ENCODE measurements at regions not wholly inside any gene's neighbourhood (a gene's known extent, or its start where the extent isn't known, plus 50 kb on each side); places are given as distances from the start of the nearest gene placed in this dataset.

DNA sequence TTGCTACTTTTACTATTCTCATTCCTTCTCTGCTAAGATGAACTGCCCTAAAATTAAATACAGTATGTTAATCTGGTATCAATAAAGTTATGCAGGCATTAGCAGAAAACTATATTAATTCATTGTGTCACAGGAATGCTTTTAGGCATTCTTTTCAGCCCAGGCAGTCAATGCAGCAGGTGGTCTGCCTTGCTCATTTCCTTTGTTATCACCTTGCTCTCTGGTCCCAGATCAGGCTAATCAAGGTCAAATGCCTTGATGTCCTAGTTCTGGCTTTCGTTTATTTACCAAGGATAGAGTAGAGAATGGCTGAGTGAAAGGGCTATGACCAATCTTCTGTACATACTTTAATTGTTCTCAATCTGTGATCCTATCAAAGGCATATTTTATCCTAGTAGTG is 1023.6 kb downstream of the TMEM182 start:
- H3K4me1 Mint-ChIP-seq: peaks cover 6% of the 10 kb centered on the region
- peaks cover 18% of the 10 kb centered on the region for H3K27me3 Mint-ChIP-seq (ENCODE audit: low read depth)
- no peaks in the 10 kb centered on the region for H3K9me3 Mint-ChIP-seq
- no peaks in the 10 kb centered on the region for H3K36me3 Mint-ChIP-seq
- no peak for DNase-seq (ENCODE audit: low spot score in 2 of 2, unreplicated experiment in 2 of 2)
- no peak for TF ChIP-seq CTCF (IDR thresholded peaks at IDR 0.05; ENCODE audit: unreplicated experiment)
- H3K27ac Mint-ChIP-seq: no peak overlapping the region
- H3K4me3 Mint-ChIP-seq: no peak overlapping the region

GRCh38 chr2:103785956-103786355 is 1024.1 kb downstream of the TMEM182 start:
- Mint-ChIP-seq H3K27ac (no peak overlapping the region), H3K9me3 (no peaks in the 10 kb centered on the region), H3K4me3 (no peak overlapping the region), H3K36me3 (no peaks in the 10 kb centered on the region), H3K27me3 (ENCODE audit: low read depth) (peaks cover 18% of the 10 kb centered on the region), H3K4me1 (peaks cover 6% of the 10 kb centered on the region)
- no peak for TF ChIP-seq CTCF (IDR thresholded peaks at IDR 0.05; ENCODE audit: unreplicated experiment)
- no peak for DNase-seq (ENCODE audit: low spot score in 2 of 2, unreplicated experiment in 2 of 2)

- Mint-ChIP-seq H3K4me3 (no peak overlapping the region), H3K27me3 (ENCODE audit: low read depth) (peaks cover 31% of the 10 kb centered on the region)
These were observed 1026.6 kb downstream of the TMEM182 start for GRCh38 chr2:103788389-103788788.

DNA sequence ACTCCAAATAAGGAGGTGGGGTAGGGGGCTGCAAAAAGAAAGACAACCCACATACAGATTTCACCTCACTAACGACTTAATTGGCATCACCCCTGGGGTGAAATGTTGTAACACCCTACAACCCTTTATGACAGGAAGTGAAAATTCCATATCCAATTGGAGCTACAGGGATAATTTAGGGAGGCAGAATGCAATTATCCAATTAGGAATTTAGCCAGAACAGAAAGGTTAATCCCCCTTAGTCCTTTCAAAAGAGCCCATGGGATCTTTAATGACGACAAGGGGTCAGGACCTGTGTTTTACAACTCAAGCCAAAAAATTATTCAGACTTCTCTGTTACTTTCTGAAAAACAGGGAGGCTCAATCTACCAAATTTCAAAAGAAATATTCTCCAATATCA is 1027.1 kb downstream of the TMEM182 start:
- Mint-ChIP-seq H3K4me1 (peaks cover 6% of the 10 kb centered on the region), H3K4me3 (no peak overlapping the region), H3K27me3 (ENCODE audit: low read depth) (peaks cover 28% of the 10 kb centered on the region)

More at GRCh38 chr2:103788389-103788788, 1026.6 kb downstream of the TMEM182 start:
- no peaks in the 10 kb centered on the region for H3K9me3 Mint-ChIP-seq
- no peak for DNase-seq (ENCODE audit: low spot score in 2 of 2, unreplicated experiment in 2 of 2)
- no peak overlapping the region for H3K27ac Mint-ChIP-seq
- H3K4me1 Mint-ChIP-seq: peaks cover 6% of the 10 kb centered on the region
- no peak for TF ChIP-seq CTCF (IDR thresholded peaks at IDR 0.05; ENCODE audit: unreplicated experiment)
- H3K36me3 Mint-ChIP-seq: no peaks in the 10 kb centered on the region

GRCh38 chr2:103789381-103790095 is 1027.7 kb downstream of the TMEM182 start:
- TF ChIP-seq CTCF (IDR thresholded peaks at IDR 0.05; ENCODE audit: unreplicated experiment): no peak
- H3K4me1 Mint-ChIP-seq: peaks cover 6% of the 10 kb centered on the region
- no peaks in the 10 kb centered on the region for H3K9me3 Mint-ChIP-seq
- H3K27ac Mint-ChIP-seq: no peak overlapping the region
- H3K27me3 Mint-ChIP-seq (ENCODE audit: low read depth): peaks cover 24% of the 10 kb centered on the region
- no peak overlapping the region for H3K4me3 Mint-ChIP-seq
- no peaks in the 10 kb centered on the region for H3K36me3 Mint-ChIP-seq
- peak in 1 of 2 experiments; percentile 54 for DNase-seq (ENCODE audit: low spot score in 2 of 2, unreplicated experiment in 2 of 2)

More for the DNA sequence above, 1027.1 kb downstream of the TMEM182 start:
- Mint-ChIP-seq H3K36me3 (no peaks in the 10 kb centered on the region), H3K9me3 (no peaks in the 10 kb centered on the region), H3K27ac (no peak overlapping the region)
- TF ChIP-seq CTCF (IDR thresholded peaks at IDR 0.05; ENCODE audit: unreplicated experiment): no peak
- DNase-seq (ENCODE audit: low spot score in 2 of 2, unreplicated experiment in 2 of 2): no peak
